A673 (cell line): ENCODE measurements at regions not wholly inside any gene's neighbourhood (a gene's known extent, or its start where the extent isn't known, plus 50 kb on each side); places are given as distances from the start of the nearest gene placed in this dataset.
"Not testable (repeated sequence)": the region's sequence is repeated elsewhere in the genome, so short reads cannot be mapped to it uniquely, and the experiment has no call there.

ENCODE experiments used
- BruUV-seq: library from RNA; stranded (reverse); fragments of 400-500 nt; replicated peaks from 2 replicates; lab custom pipeline; 2021; lab: Mats Ljungman, UMichigan
- CTCF ChIA-PET: fragments of 300-600 bp; sonication (Branson Sonifier 250); formaldehyde crosslinking; loops from one replicate; lab custom pipeline; 2022; ENCODE audit warnings: antibody characterized with exemption; lab: Charles Lee
- POLR2A ChIA-PET: fragments of 300-600 bp; sonication (Branson Sonifier 250); formaldehyde crosslinking; loops from one replicate; lab custom pipeline; 2022; ENCODE audit warnings: antibody characterized with exemption; ENCODE audit not compliant: low non-redundant PET; lab: Charles Lee
- DNase-seq: peaks from one replicate; pipeline ENCODE4 v3.0.0-alpha.2; 2015; ENCODE audit warnings: low spot score
- H3K27ac ChIP-seq: fragments of 200-600 bp; sonication (generic); 2 replicates; pipeline ENCODE4 v1.5.1; 2016; ENCODE audit warnings: mixed run types, low read depth, mild to moderate bottlenecking, mixed read lengths, antibody characterized with exemption, low read length; ENCODE audit not compliant: poor library complexity, severe bottlenecking
- H3K27me3 ChIP-seq: fragments of 200-600 bp; sonication (generic); replicated peaks from 2 replicates; pipeline ENCODE4 v1.6.1; 2017; ENCODE audit warnings: mixed run types, low read depth, mild to moderate bottlenecking, mixed read lengths, antibody characterized with exemption, low read length; ENCODE audit not compliant: insufficient read depth, poor library complexity
- H3K36me3 ChIP-seq: fragments of 200-600 bp; sonication (generic); 2 replicates; pipeline ENCODE4 v1.6.1; 2016; ENCODE audit warnings: mixed run types, mild to moderate bottlenecking, mixed read lengths, antibody characterized with exemption, low read length; ENCODE audit not compliant: insufficient read depth, poor library complexity, severe bottlenecking
- H3K4me1 ChIP-seq: fragments of 200-600 bp; sonication (generic); 2 replicates; pipeline ENCODE4 v1.6.1; 2017; ENCODE audit warnings: mixed run types, mild to moderate bottlenecking, mixed read lengths, antibody characterized with exemption, low read length; ENCODE audit not compliant: insufficient read depth, poor library complexity, severe bottlenecking
- H3K4me3 ChIP-seq: fragments of 200-600 bp; sonication (generic); 2 replicates; pipeline ENCODE4 v1.5.1; 2016; ENCODE audit warnings: low read depth, mixed run types, mild to moderate bottlenecking, mixed read lengths, low read length; ENCODE audit not compliant: poor library complexity, severe bottlenecking
- H3K9me3 ChIP-seq: fragments of 200-600 bp; sonication (generic); 2 replicates; pipeline ENCODE4 v1.6.1; 2016; ENCODE audit warnings: mixed run types, low read depth, mild to moderate bottlenecking, mixed read lengths, antibody characterized with exemption, low read length; ENCODE audit not compliant: poor library complexity, severe bottlenecking
- EZH2 ChIP-seq: fragments of 200-600 bp; sonication (generic); IDR thresholded peaks from 2 replicates; pipeline ENCODE4 v1.6.1; 2017; ENCODE audit warnings: borderline replicate concordance, low read depth, mild to moderate bottlenecking, mixed read lengths, antibody characterized with exemption, low read length; ENCODE audit not compliant: poor library complexity, severe bottlenecking
- intact Hi-C: fragments of 100-400 bp; cut with micrococcal nuclease; formaldehyde crosslinking; loops from one replicate; pipeline ENCODE4 v1.10.0; 2022; ENCODE audit not compliant: unreplicated experiment
- TF ChIP-seq, protein P1 (sequence below): fragments of 300-800, 200-600 bp; sonication (generic); conservative IDR thresholded peaks from 2 replicates; pipeline ENCODE4 v1.5.1; 2017; ENCODE audit warnings: low read depth, mild to moderate bottlenecking, antibody characterized with exemption, low read length, moderate library complexity, mixed read lengths

DNA sequence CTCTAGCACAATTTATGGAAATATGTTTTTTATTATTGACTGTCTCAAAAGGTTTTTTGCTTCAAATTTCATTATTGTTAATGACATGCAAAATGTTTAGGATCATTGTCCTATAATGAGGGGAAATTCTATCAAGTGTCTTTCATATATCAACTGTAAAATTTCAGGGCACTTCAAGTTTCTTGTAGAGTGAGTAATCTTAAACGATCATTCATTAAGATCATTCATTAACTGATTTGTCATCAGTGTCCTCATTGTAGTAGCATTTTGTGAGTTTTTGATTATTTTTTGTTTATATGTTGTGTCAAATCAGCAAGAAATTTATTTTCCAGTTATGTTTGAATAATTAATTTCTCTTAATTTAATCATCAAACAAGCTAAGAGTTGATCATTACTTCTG, 111.8 kb upstream of the PRDX6 start:
- DNase-seq = no peak
- BruUV-seq = no TSS peak

DNA sequence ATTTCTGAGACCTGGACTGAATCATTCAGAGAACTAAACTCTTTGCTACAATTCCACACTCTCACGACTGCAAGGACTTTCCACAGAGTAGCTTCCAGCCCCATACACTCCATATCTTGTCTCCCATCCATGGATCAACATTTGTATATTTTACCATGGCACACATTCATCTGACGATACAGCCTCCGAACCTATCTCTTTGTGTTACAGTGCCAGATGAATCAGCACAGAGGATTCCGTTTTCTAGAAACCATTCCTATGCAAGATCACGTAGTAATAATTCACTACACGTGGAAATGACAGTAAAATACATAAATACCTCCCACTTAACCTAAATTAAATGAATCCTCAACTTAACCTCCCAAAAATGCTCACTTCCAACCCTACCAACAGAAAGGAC, 110.0 kb upstream of the PRDX6 start:
- ChIA-PET CTCF (no interaction called here), POLR2A (no interaction called here)
- no peak overlapping the region for H3K27ac ChIP-seq
- no peaks in the 10 kb centered on the region for H3K4me1 ChIP-seq
- H3K36me3 ChIP-seq = no peaks in the 10 kb centered on the region
- TF ChIP-seq EZH2 = no peak
- TF ChIP-seq, protein P1, sequence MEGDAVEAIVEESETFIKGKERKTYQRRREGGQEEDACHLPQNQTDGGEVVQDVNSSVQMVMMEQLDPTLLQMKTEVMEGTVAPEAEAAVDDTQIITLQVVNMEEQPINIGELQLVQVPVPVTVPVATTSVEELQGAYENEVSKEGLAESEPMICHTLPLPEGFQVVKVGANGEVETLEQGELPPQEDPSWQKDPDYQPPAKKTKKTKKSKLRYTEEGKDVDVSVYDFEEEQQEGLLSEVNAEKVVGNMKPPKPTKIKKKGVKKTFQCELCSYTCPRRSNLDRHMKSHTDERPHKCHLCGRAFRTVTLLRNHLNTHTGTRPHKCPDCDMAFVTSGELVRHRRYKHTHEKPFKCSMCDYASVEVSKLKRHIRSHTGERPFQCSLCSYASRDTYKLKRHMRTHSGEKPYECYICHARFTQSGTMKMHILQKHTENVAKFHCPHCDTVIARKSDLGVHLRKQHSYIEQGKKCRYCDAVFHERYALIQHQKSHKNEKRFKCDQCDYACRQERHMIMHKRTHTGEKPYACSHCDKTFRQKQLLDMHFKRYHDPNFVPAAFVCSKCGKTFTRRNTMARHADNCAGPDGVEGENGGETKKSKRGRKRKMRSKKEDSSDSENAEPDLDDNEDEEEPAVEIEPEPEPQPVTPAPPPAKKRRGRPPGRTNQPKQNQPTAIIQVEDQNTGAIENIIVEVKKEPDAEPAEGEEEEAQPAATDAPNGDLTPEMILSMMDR = no peak
- H3K9me3 ChIP-seq = no peaks in the 10 kb centered on the region
- BruUV-seq = no TSS peak
- intact Hi-C loops = no loop called here
- no peak overlapping the region for H3K4me3 ChIP-seq
- DNase-seq = no peak
- H3K27me3 ChIP-seq = no peaks in the 10 kb centered on the region

More for the DNA sequence above, 111.8 kb upstream of the PRDX6 start:
- Histone ChIP-seq H3K36me3 (no peaks in the 10 kb centered on the region), H3K27me3 (no peaks in the 10 kb centered on the region), H3K9me3 (no peaks in the 10 kb centered on the region), H3K27ac (no peak overlapping the region), H3K4me1 (no peaks in the 10 kb centered on the region), H3K4me3 (no peak overlapping the region)
- no peak for TF ChIP-seq EZH2
- TF ChIP-seq, protein P1 = no peak
- intact Hi-C loops = no loop called here
- CTCF ChIA-PET = no interaction called here
- POLR2A ChIA-PET = no interaction called here

DNA sequence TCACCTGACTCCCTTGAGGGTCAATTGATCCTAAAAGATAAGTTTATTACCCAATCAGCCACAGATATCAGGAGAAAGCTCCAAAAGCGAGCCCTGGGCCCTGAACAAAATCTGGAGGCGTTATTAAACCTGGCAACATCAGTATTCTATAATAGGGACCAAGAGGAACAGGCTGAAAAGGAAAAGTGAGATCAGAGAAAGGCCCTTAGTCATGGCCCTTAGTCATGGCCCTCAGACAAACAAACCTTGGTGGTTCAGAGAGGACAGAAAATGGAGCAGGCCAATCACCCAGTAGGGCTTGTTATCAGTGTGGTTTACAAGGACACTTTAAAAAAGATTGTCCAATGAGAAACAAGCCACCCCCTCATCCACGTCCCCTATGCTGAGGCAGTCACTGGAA, 106.5 kb upstream of the PRDX6 start:
- DNase-seq, H3K27ac ChIP-seq, BruUV-seq, CTCF ChIA-PET, POLR2A ChIA-PET, H3K4me1 ChIP-seq, H3K4me3 ChIP-seq, H3K27me3 ChIP-seq, H3K9me3 ChIP-seq, H3K36me3 ChIP-seq, intact Hi-C loops: not testable (repeated sequence)

DNA sequence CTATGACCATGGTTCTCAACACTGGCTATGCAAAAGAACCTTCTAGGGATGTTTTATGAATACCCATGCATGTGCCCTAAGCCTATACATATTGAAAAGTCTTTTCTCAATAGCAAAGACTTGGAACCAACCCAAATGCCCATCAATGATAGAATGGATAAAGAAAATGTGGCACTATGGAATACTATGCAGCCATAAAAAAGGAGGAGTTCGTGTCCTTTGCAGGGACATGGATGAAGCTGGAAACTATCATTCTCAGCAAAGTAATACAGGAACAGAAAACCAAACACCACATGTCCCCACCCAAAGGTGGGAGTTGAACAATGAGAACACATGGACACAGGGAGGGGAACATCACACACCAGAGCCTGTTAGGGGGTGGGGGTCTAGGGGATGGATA, 101.1 kb upstream of the PRDX6 start:
- H3K27me3 ChIP-seq, CTCF ChIA-PET, H3K4me1 ChIP-seq, H3K27ac ChIP-seq, BruUV-seq, intact Hi-C loops, H3K9me3 ChIP-seq, POLR2A ChIA-PET, H3K36me3 ChIP-seq, H3K4me3 ChIP-seq, DNase-seq: not testable (repeated sequence)
